GM12891 (cell line): ENCODE measurements at regions not wholly inside any gene's neighbourhood (a gene's known extent, or its start where the extent isn't known, plus 50 kb on each side); places are given as distances from the start of the nearest gene placed in this dataset.

Experiments
- POLR2A ChIP-seq: IDR thresholded peaks from 2 replicates; pipeline ENCODE4 v1.6.1; 2011; ENCODE audit warnings: low read depth, low read length, control low read depth
- POLR2AphosphoS5 ChIP-seq: IDR thresholded peaks from 2 replicates; pipeline ENCODE4 v1.6.1; 2011; ENCODE audit warnings: low read depth, low read length, control low read depth
- TAF1 ChIP-seq: IDR thresholded peaks from 2 replicates; pipeline ENCODE4 v1.6.1; 2011; ENCODE audit warnings: low read depth, low read length, control low read depth

DNA sequence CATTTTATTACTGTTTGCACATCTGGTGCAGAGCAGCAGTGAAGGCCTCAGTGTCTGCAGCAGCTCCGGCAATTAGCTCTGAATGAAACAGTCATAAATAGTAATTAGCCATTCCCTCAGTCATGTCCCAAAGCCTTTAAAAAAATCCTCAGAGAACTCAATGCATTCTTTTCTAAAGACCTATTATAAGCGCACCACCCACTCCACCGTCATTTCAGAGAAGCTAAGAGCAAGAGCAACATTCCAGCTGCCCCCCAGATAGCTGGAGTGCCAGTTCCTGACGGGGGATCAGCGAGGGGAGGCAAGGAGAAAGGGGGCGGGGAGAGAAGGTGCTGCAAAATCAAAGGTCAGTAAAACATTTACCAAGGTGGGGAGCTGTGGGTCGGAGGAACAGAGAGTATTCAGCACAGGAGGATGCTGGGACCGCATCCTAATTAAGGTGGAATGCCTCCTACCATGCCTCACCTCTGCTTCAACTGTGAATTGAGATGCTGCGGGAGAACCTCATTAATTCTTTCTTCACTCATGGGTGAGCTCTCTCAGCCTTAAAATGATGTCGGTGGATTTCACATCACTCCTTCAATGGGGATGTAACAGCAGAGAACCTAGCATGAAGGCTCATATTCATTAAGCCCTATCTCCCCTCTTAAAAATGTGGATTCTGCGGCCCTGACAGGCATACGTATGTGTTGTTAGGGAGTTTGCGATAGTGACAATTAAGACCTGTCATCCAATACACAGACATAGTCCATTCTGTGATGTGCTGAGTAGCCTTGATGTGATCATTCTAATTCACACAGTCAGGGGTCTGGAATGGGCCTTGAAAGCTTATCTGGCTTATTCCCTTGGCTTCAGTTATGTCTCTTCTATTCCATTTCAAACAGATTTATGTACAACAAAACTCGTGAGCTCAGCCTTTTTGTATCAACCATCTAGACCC, 469.5 kb upstream of the NRSN1 start:
- TF ChIP-seq POLR2A = no peak
- TF ChIP-seq TAF1 = no peak
- TF ChIP-seq POLR2AphosphoS5 = no peak
